Activated CD4-positive, CD25-positive, alpha-beta regulatory T cell treated with anti-CD3 and anti-CD28 coated beads, Interleukin-2, amount 50 U/mL, for 72 hours (primary cell): ENCODE measurements at regions not wholly inside any gene's neighbourhood (a gene's known extent, or its start where the extent isn't known, plus 50 kb on each side); places are given as distances from the start of the nearest gene placed in this dataset.

Experiments used
- DNase-seq: peaks from one replicate; pipeline ENCODE4 v3.0.0; 2021

- no peak for DNase-seq
Measured at GRCh38 chr2:12090590-12090989, 344.2 kb downstream of the LPIN1 start.

- no peak for DNase-seq
Measured at GRCh38 chr2:12091201-12091806, 344.9 kb downstream of the LPIN1 start.

- DNase-seq, result no peak
Measured at GRCh38 chr2:12094134-12094533, 347.7 kb downstream of the LPIN1 start.

- no peak for DNase-seq
Measured at GRCh38 chr2:12096051-12096787, 349.8 kb downstream of the LPIN1 start.

GRCh38 chr2:12096788-12097449 is 350.5 kb downstream of the LPIN1 start:
- no peak for DNase-seq

GRCh38 chr2:12097859-12098258 is 351.4 kb downstream of the LPIN1 start:
- DNase-seq, result no peak

GRCh38 chr2:12099374-12099773 is 352.9 kb downstream of the LPIN1 start:
- DNase-seq, result no peak

GRCh38 chr2:12102679-12103078 is 356.2 kb downstream of the LPIN1 start:
- DNase-seq, result no peak

GRCh38 chr2:12105180-12105579 is 358.7 kb downstream of the LPIN1 start:
- no peak for DNase-seq

GRCh38 chr2:12106440-12107080 is 360.1 kb downstream of the LPIN1 start:
- no peak for DNase-seq

GRCh38 chr2:12107321-12107720 is 360.9 kb downstream of the LPIN1 start:
- no peak for DNase-seq

- DNase-seq, result no peak
Measured at GRCh38 chr2:12107939-12108338, 361.5 kb downstream of the LPIN1 start.

GRCh38 chr2:12109363-12110017 is 363.1 kb downstream of the LPIN1 start:
- DNase-seq, result no peak

GRCh38 chr2:12110074-12110473 is 363.6 kb downstream of the LPIN1 start:
- DNase-seq, result no peak

- no peak for DNase-seq
Measured at GRCh38 chr2:12110481-12110880, 364.0 kb downstream of the LPIN1 start.

GRCh38 chr2:12113412-12113811 is 367.0 kb downstream of the LPIN1 start:
- no peak for DNase-seq

GRCh38 chr2:12114816-12115215 is 368.4 kb downstream of the LPIN1 start:
- DNase-seq, result no peak

- DNase-seq, result no peak
Measured at GRCh38 chr2:12116228-12116750, 369.9 kb downstream of the LPIN1 start.

- no peak for DNase-seq
Measured at GRCh38 chr2:12119841-12120240, 373.4 kb downstream of the LPIN1 start.

GRCh38 chr2:12120281-12121150 is 374.1 kb downstream of the LPIN1 start:
- DNase-seq, result no peak

GRCh38 chr2:12124790-12125189 is 378.4 kb downstream of the LPIN1 start:
- no peak for DNase-seq

GRCh38 chr2:12126318-12126717 is 379.9 kb downstream of the LPIN1 start:
- no peak for DNase-seq
